ENCODE measurements at regions not wholly inside any gene's neighbourhood (a gene's known extent, or its start where the extent isn't known, plus 50 kb on each side); places are given as distances from the start of the nearest gene placed in this dataset.
"Not testable (repeated sequence)": the region's sequence is repeated elsewhere in the genome, so short reads cannot be mapped to it uniquely, and the experiment has no call there.

- intact Hi-C loops (cut with DNase I), result no loop called here
- DNase-seq (ENCODE audit: low spot score), result no peak
Observed at GRCh38 chr6:160804639-160805038, 102.6 kb downstream of the PLG start.

DNA sequence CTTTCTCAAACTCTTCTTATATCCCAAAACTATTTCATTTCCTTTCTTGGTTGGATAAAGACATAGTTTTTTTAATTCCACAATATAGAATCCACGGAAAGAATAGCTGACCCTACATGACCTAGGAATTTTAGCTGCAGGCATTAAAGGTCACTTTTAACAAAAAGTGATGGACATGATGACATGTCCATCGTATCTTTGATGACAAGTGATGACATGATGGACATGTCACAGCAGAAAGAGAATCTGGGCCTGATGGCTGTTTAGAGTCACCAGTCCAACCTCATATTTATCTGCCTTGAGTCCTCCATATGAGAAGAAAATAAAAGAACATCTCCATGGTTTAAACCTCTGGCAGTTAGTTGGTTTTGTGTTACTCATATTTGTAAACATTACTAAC is 106.2 kb downstream of the PLG start:
- intact Hi-C loops (cut with DNase I), result no loop called here
- DNase-seq (ENCODE audit: low spot score), result no peak

DNA sequence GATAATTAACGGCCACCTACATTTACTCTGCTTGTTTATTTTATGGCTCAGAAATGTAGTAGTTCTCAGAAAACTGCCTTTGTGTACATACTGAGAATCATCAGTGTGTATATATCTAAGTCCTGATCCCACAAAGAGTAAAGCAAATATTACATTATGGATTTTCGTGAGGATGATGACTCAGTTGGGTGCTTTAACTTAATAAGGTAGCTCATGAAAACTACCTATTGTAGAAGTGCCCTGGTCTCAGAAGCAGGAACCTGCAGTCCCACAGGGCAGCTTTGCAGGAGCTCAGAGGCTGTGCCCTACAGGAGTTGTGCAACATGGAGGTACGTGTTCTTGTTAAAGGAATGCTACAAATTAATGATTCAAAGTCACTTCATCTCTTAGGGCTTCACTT is 108.2 kb downstream of the PLG start:
- intact Hi-C loops (cut with DNase I), result no loop called here
- DNase-seq (ENCODE audit: low spot score), result no peak

- intact Hi-C loops (cut with DNase I), result no loop called here
Observed at GRCh38 chr6:160812097-160812496, 110.1 kb downstream of the PLG start.

DNA sequence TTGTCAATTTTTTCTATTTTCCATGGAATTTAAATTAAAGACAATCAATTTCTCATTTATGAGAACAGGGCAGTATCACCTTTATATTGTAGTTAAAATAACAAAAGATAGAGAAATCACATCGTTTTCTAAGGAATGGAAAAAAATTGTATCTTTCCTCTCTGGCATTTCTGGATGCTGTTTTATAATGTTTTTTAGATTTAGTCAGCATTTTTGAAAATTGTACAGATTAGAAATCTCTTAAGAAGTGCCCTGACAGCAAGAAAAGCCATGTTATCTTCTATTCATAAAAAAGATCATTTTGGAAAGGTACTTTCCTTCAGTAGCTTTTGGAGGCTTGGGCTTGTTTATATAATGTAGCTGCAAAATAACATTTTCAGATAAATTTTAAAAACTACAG is 116.9 kb downstream of the PLG start:
- no peak for DNase-seq (ENCODE audit: low spot score)
- intact Hi-C loops (cut with DNase I), result no loop called here

More at GRCh38 chr6:160812097-160812496, 110.1 kb downstream of the PLG start:
- no peak for DNase-seq (ENCODE audit: low spot score)

GRCh38 chr6:160820661-160821060 is 118.6 kb downstream of the PLG start:
- intact Hi-C loops (cut with DNase I); DNase-seq (ENCODE audit: low spot score): not testable (repeated sequence)

DNA sequence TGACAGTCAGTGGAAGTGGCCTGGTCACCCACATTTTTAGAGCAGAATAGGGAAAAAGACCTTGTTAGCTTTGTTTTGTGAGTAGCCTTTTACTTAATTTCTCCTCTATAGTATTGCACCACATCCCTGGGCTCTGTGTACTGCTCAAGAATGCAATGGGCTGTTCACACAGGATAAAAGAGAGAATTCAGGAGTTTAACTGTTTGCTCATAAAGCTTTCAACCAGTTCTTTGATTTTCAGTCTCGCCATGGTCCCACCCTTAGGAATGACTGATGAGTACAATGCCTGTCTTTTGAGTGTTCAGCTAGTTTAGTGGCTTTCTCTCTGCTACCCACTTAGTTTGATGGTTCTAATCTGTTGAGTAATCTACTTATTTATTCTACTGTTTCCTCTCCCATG is 129.7 kb downstream of the PLG start:
- no peak for DNase-seq (ENCODE audit: low spot score)
- intact Hi-C loops (cut with DNase I), result no loop called here

GRCh38 chr6:160832422-160832821 is 130.4 kb downstream of the PLG start:
- no peak for DNase-seq (ENCODE audit: low spot score)
- intact Hi-C loops (cut with DNase I), result no loop called here

- DNase-seq (ENCODE audit: low spot score), result peak; percentile 54
- intact Hi-C loops (cut with DNase I), result no loop called here
Observed at GRCh38 chr6:160837146-160837545, 135.1 kb downstream of the PLG start.

DNA sequence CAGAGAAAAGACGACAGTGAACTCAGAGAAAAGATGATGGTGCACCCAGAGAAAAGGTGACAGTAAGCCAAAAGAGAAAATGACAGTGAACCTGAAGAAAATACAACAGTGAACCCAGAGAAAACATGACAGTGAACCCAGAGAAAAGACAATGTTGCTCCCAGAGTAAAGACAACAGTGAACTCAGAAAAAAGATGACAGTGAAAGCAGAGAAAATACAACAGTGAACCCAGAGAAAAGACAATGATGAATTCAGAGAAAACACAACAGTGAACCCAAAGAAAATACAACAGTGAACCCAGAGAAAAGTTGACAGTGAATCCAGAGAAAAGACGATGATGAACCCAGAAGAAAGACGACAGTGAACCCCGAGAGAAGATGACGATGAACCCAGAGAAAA is 140.5 kb upstream of the MAP3K4 start:
- intact Hi-C loops (cut with DNase I), result loop anchor here in 1 of 2 donors (5.0 kb wide), 1 partner anchor 1941 kb away; no protein-coding TSS in a partner anchor
- DNase-seq (ENCODE audit: low spot score), result no peak

- intact Hi-C loops (cut with DNase I), result loop anchor here in 1 of 2 donors (5.0 kb wide), 1 partner anchor 1938 kb away; no protein-coding TSS in a partner anchor
- DNase-seq (ENCODE audit: low spot score), result no peak
Observed at GRCh38 chr6:160853946-160854345, 137.6 kb upstream of the MAP3K4 start.

DNA sequence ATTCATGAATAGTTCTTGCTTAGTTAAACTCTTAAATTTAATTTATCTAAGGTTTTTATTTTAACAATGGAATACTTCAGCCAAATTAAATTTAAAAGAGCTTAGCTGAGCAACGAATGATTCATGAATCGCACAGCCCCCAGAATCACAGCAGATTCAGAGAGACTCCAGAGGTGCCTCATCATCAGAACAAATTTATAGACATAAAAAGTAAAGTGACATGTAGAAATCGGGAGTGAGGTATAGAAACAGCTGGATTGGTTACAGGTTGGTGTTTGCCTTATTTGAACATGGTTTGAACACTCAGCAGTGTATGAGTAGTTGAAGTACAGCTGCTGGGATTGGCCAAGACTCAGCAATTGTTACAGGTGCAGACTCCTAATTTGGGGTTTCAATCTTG is 132.7 kb upstream of the MAP3K4 start:
- intact Hi-C loops (cut with DNase I), result no loop called here
- no peak for DNase-seq (ENCODE audit: low spot score)

- intact Hi-C loops (cut with DNase I), result no loop called here
- no peak for DNase-seq (ENCODE audit: low spot score)
Observed at GRCh38 chr6:160859822-160860221, 131.7 kb upstream of the MAP3K4 start.

GRCh38 chr6:160861824-160862223 is 129.7 kb upstream of the MAP3K4 start:
- DNase-seq (ENCODE audit: low spot score), result no peak
- intact Hi-C loops (cut with DNase I), result no loop called here

- intact Hi-C loops (cut with DNase I), result no loop called here
- no peak for DNase-seq (ENCODE audit: low spot score)
Observed at GRCh38 chr6:160863782-160864181, 127.8 kb upstream of the MAP3K4 start.

DNA sequence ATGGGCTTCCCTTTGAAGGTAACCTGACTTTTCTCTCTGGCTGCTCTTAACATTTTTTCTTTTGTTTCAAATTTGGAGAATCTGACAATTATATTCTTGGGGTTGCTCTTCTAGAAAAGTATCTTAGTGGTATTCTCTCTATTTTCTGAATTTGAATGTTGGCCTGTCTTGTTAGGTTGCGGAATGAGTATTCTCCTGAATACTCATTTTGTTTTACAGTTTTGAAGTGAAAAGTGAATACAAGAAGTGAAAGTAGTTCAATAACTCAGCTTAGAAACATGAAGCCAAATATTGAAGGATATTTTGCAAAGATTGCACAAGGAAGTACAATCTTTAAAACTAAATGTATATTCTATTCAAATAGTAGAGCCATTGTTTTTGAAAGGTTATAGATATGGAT is 120.2 kb upstream of the MAP3K4 start:
- no peak for DNase-seq (ENCODE audit: low spot score)
- intact Hi-C loops (cut with DNase I), result no loop called here

DNA sequence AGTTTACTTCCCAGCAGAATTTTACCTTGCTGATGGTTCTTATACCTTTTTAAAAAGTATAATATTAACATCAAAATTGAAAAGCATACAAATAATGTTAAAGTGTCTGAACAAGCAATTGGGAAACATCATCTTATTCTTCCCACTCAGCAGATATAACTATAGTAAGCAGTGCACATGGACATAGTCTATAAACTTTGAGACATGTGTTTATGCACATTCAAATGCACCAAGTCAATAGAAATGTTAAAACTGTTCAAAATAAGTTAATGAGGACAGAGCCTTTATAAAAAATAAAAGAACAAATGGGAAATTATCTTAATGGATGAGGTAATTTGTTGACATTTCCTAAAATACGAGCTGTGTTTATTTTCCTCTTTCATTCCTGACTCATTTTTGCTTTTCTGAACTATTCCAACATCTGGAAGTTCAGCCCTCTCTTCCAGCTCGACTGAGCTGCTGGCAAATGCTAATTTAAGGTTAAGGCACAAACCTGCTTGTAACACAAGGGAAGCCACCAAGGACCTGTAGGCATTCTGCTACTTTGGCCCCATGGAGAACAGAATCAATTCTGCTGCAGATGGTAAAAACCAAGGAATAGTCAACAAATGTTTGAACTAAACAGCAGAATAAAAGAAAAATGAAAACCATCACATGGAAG is 110.3 kb upstream of the MAP3K4 start:
- intact Hi-C loops (cut with DNase I), result no loop called here
- DNase-seq (ENCODE audit: low spot score), result no peak

GRCh38 chr6:160882006-160882405 is 109.6 kb upstream of the MAP3K4 start:
- intact Hi-C loops (cut with DNase I), result no loop called here

GRCh38 chr6:160882791-160883279 is 108.7 kb upstream of the MAP3K4 start:
- no peak for DNase-seq (ENCODE audit: low spot score)
- intact Hi-C loops (cut with DNase I), result no loop called here

More at GRCh38 chr6:160882006-160882405, 109.6 kb upstream of the MAP3K4 start:
- no peak for DNase-seq (ENCODE audit: low spot score)

DNA sequence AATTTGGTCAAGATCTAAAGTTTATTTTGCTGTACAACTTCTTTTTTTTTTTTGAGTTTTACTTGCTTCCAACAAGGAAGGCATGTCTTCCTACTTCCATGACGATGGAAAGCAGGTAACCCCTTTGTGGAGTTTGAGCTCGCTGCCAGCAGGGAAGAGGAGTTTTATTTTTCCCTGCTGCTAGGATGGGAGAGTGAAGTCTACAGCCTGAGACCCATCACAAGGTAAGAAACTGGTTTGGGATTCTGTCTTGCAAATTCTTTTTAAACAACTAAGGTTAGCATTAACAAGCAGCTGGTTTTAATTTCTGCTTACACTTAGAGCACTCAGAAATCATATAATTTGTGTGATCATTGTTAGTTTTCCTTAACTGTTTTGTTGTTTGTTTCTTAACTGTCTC is 108.0 kb upstream of the MAP3K4 start:
- DNase-seq (ENCODE audit: low spot score), result no peak
- intact Hi-C loops (cut with DNase I), result no loop called here

GRCh38 chr6:160883999-160884398 is 107.6 kb upstream of the MAP3K4 start:
- intact Hi-C loops (cut with DNase I), result no loop called here
- no peak for DNase-seq (ENCODE audit: low spot score)

Data from posterior vena cava (tissue), 2 donors.